ENCODE measurements at regions not wholly inside any gene's neighbourhood (a gene's known extent, or its start where the extent isn't known, plus 50 kb on each side); places are given as distances from the start of the nearest gene placed in this dataset.

- Histone ChIP-seq H3K36me3 (ENCODE audit: control insufficient read depth, insufficient read depth, low read length) (no peaks in the 10 kb centered on the region), H3K27ac (ENCODE audit: low read depth, low read length) (no peak overlapping the region), H3K9ac (ENCODE audit: low read depth, low read length) (no peak overlapping the region), H3K27me3 (ENCODE audit: control insufficient read depth, insufficient read depth, low read length) (no peaks in the 10 kb centered on the region), H3K4me3 (ENCODE audit: low read depth, low read length) (no peak overlapping the region), H3K4me1 (ENCODE audit: control insufficient read depth, insufficient read depth, low read length) (no peaks in the 10 kb centered on the region), H3K9me3 (ENCODE audit: control insufficient read depth, insufficient read depth, low read length) (no peaks in the 10 kb centered on the region; the same call in 1 of the 2 replicates)
These were observed 162.2 kb upstream of the TWIST2 start for GRCh38 chr2:238685713-238686112.

GRCh38 chr2:238686223-238686622 lies 161.7 kb upstream of the TWIST2 start:
- Histone ChIP-seq H3K27ac (ENCODE audit: low read depth, low read length) (no peak overlapping the region), H3K4me3 (ENCODE audit: low read depth, low read length) (no peak overlapping the region)

GRCh38 chr2:238688193-238689153 lies 159.4 kb upstream of the TWIST2 start:
- Histone ChIP-seq H3K9ac (ENCODE audit: low read depth, low read length) (no peak overlapping the region), H3K4me3 (ENCODE audit: low read depth, low read length) (no peak overlapping the region)

More at GRCh38 chr2:238686223-238686622, 161.7 kb upstream of the TWIST2 start:
- no peaks in the 10 kb centered on the region; the same call in 1 of the 2 replicates for H3K9me3 ChIP-seq (ENCODE audit: control insufficient read depth, insufficient read depth, low read length)
- H3K27me3 ChIP-seq (ENCODE audit: control insufficient read depth, insufficient read depth, low read length), result no peaks in the 10 kb centered on the region
- no peaks in the 10 kb centered on the region for H3K4me1 ChIP-seq (ENCODE audit: control insufficient read depth, insufficient read depth, low read length)
- H3K9ac ChIP-seq (ENCODE audit: low read depth, low read length), result no peak overlapping the region
- no peaks in the 10 kb centered on the region for H3K36me3 ChIP-seq (ENCODE audit: control insufficient read depth, insufficient read depth, low read length)

GRCh38 chr2:238689331-238689730 lies 158.6 kb upstream of the TWIST2 start:
- H3K4me1 ChIP-seq (ENCODE audit: control insufficient read depth, insufficient read depth, low read length), result no peaks in the 10 kb centered on the region

More at GRCh38 chr2:238688193-238689153, 159.4 kb upstream of the TWIST2 start:
- Histone ChIP-seq H3K9me3 (ENCODE audit: control insufficient read depth, insufficient read depth, low read length) (no peaks in the 10 kb centered on the region; the same call in 1 of the 2 replicates), H3K4me1 (ENCODE audit: control insufficient read depth, insufficient read depth, low read length) (no peaks in the 10 kb centered on the region), H3K27ac (ENCODE audit: low read depth, low read length) (no peak overlapping the region), H3K36me3 (ENCODE audit: control insufficient read depth, insufficient read depth, low read length) (no peaks in the 10 kb centered on the region), H3K27me3 (ENCODE audit: control insufficient read depth, insufficient read depth, low read length) (no peaks in the 10 kb centered on the region)

GRCh38 chr2:238689871-238690389 lies 158.0 kb upstream of the TWIST2 start:
- H3K4me1 ChIP-seq (ENCODE audit: control insufficient read depth, insufficient read depth, low read length), result no peaks in the 10 kb centered on the region
- H3K27ac ChIP-seq (ENCODE audit: low read depth, low read length), result no peak overlapping the region
- H3K27me3 ChIP-seq (ENCODE audit: control insufficient read depth, insufficient read depth, low read length), result no peaks in the 10 kb centered on the region
- H3K9me3 ChIP-seq (ENCODE audit: control insufficient read depth, insufficient read depth, low read length), result no peaks in the 10 kb centered on the region; the same call in 1 of the 2 replicates
- no peak overlapping the region for H3K4me3 ChIP-seq (ENCODE audit: low read depth, low read length)
- no peak overlapping the region for H3K9ac ChIP-seq (ENCODE audit: low read depth, low read length)
- H3K36me3 ChIP-seq (ENCODE audit: control insufficient read depth, insufficient read depth, low read length), result no peaks in the 10 kb centered on the region

More at GRCh38 chr2:238689331-238689730, 158.6 kb upstream of the TWIST2 start:
- Histone ChIP-seq H3K9me3 (ENCODE audit: control insufficient read depth, insufficient read depth, low read length) (no peaks in the 10 kb centered on the region; the same call in 1 of the 2 replicates), H3K9ac (ENCODE audit: low read depth, low read length) (no peak overlapping the region), H3K27ac (ENCODE audit: low read depth, low read length) (no peak overlapping the region), H3K36me3 (ENCODE audit: control insufficient read depth, insufficient read depth, low read length) (no peaks in the 10 kb centered on the region), H3K27me3 (ENCODE audit: control insufficient read depth, insufficient read depth, low read length) (no peaks in the 10 kb centered on the region), H3K4me3 (ENCODE audit: low read depth, low read length) (no peak overlapping the region)

GRCh38 chr2:238690511-238690910 lies 157.4 kb upstream of the TWIST2 start:
- H3K4me1 ChIP-seq (ENCODE audit: control insufficient read depth, insufficient read depth, low read length), result no peaks in the 10 kb centered on the region
- H3K9ac ChIP-seq (ENCODE audit: low read depth, low read length), result no peak overlapping the region
- H3K4me3 ChIP-seq (ENCODE audit: low read depth, low read length), result no peak overlapping the region
- no peaks in the 10 kb centered on the region for H3K36me3 ChIP-seq (ENCODE audit: control insufficient read depth, insufficient read depth, low read length)
- no peaks in the 10 kb centered on the region; the same call in 1 of the 2 replicates for H3K9me3 ChIP-seq (ENCODE audit: control insufficient read depth, insufficient read depth, low read length)
- H3K27me3 ChIP-seq (ENCODE audit: control insufficient read depth, insufficient read depth, low read length), result no peaks in the 10 kb centered on the region
- H3K27ac ChIP-seq (ENCODE audit: low read depth, low read length), result no peak overlapping the region

GRCh38 chr2:238691596-238692491 lies 156.0 kb upstream of the TWIST2 start:
- Histone ChIP-seq H3K4me1 (ENCODE audit: control insufficient read depth, insufficient read depth, low read length) (no peaks in the 10 kb centered on the region), H3K27me3 (ENCODE audit: control insufficient read depth, insufficient read depth, low read length) (no peaks in the 10 kb centered on the region)

GRCh38 chr2:238692562-238692961 lies 155.3 kb upstream of the TWIST2 start:
- H3K27me3 ChIP-seq (ENCODE audit: control insufficient read depth, insufficient read depth, low read length), result no peaks in the 10 kb centered on the region
- H3K9ac ChIP-seq (ENCODE audit: low read depth, low read length), result no peak overlapping the region
- no peaks in the 10 kb centered on the region for H3K36me3 ChIP-seq (ENCODE audit: control insufficient read depth, insufficient read depth, low read length)
- no peak overlapping the region for H3K4me3 ChIP-seq (ENCODE audit: low read depth, low read length)
- no peak overlapping the region for H3K27ac ChIP-seq (ENCODE audit: low read depth, low read length)
- no peaks in the 10 kb centered on the region for H3K4me1 ChIP-seq (ENCODE audit: control insufficient read depth, insufficient read depth, low read length)
- no peaks in the 10 kb centered on the region; the same call in 1 of the 2 replicates for H3K9me3 ChIP-seq (ENCODE audit: control insufficient read depth, insufficient read depth, low read length)

More at GRCh38 chr2:238691596-238692491, 156.0 kb upstream of the TWIST2 start:
- H3K36me3 ChIP-seq (ENCODE audit: control insufficient read depth, insufficient read depth, low read length), result no peaks in the 10 kb centered on the region
- H3K27ac ChIP-seq (ENCODE audit: low read depth, low read length), result no peak overlapping the region
- no peak overlapping the region for H3K4me3 ChIP-seq (ENCODE audit: low read depth, low read length)
- H3K9ac ChIP-seq (ENCODE audit: low read depth, low read length), result no peak overlapping the region
- no peaks in the 10 kb centered on the region; the same call in 1 of the 2 replicates for H3K9me3 ChIP-seq (ENCODE audit: control insufficient read depth, insufficient read depth, low read length)

- H3K9me3 ChIP-seq (ENCODE audit: control insufficient read depth, insufficient read depth, low read length), result no peaks in the 10 kb centered on the region; the same call in 1 of the 2 replicates
- no peaks in the 10 kb centered on the region for H3K27me3 ChIP-seq (ENCODE audit: control insufficient read depth, insufficient read depth, low read length)
- no peak overlapping the region for H3K9ac ChIP-seq (ENCODE audit: low read depth, low read length)
- H3K36me3 ChIP-seq (ENCODE audit: control insufficient read depth, insufficient read depth, low read length), result no peaks in the 10 kb centered on the region
- no peak overlapping the region for H3K27ac ChIP-seq (ENCODE audit: low read depth, low read length)
- H3K4me3 ChIP-seq (ENCODE audit: low read depth, low read length), result no peak overlapping the region
- H3K4me1 ChIP-seq (ENCODE audit: control insufficient read depth, insufficient read depth, low read length), result no peaks in the 10 kb centered on the region
These were observed 154.4 kb upstream of the TWIST2 start for GRCh38 chr2:238693337-238694093.

All from HUES48 (cell line).